HG02763 (cell line): ENCODE measurements at regions not wholly inside any gene's neighbourhood (a gene's known extent, or its start where the extent isn't known, plus 50 kb on each side); places are given as distances from the start of the nearest gene placed in this dataset.
"Not testable (repeated sequence)": the region's sequence is repeated elsewhere in the genome, so short reads cannot be mapped to it uniquely, and the experiment has no call there.

Experiments used
- ATAC-seq: cut with Tn5 transposase; IDR thresholded peaks from one replicate; pipeline ENCODE4 v1.9.1; 2021; ENCODE audit warnings: mild to moderate bottlenecking, moderate library complexity; ENCODE audit not compliant: unreplicated experiment

- ATAC-seq: no peak
Observed at GRCh38 chr13:76829572-76830327, 56.5 kb downstream of the KCTD12 start.

GRCh38 chr13:76828316-76828741 lies 57.9 kb downstream of the KCTD12 start:
- no peak for ATAC-seq

- no peak for ATAC-seq
Observed at GRCh38 chr13:76826527-76826926, 59.7 kb downstream of the KCTD12 start.

- ATAC-seq: no peak
Observed at GRCh38 chr13:76825430-76825829, 60.8 kb downstream of the KCTD12 start.

GRCh38 chr13:76823969-76824368 lies 62.2 kb downstream of the KCTD12 start:
- ATAC-seq: no peak

GRCh38 chr13:76822698-76823267 lies 63.4 kb downstream of the KCTD12 start:
- no peak for ATAC-seq

- ATAC-seq: not testable (repeated sequence)
Observed at GRCh38 chr13:76821222-76821621, 65.0 kb downstream of the KCTD12 start.

- ATAC-seq: no peak
Observed at GRCh38 chr13:76820759-76821158, 65.4 kb downstream of the KCTD12 start.

- peak; percentile 57 for ATAC-seq
Observed at GRCh38 chr13:76816394-76816793, 69.8 kb downstream of the KCTD12 start.

- no peak for ATAC-seq
Observed at GRCh38 chr13:76815344-76815743, 70.9 kb downstream of the KCTD12 start.

GRCh38 chr13:76813891-76814290 lies 72.3 kb downstream of the KCTD12 start:
- ATAC-seq: no peak

- ATAC-seq: no peak
Observed at GRCh38 chr13:76813000-76813691, 73.1 kb downstream of the KCTD12 start.

- ATAC-seq: no peak
Observed at GRCh38 chr13:76812206-76812897, 73.9 kb downstream of the KCTD12 start.

- ATAC-seq: no peak
Observed at GRCh38 chr13:76809389-76809788, 76.8 kb downstream of the KCTD12 start.

- ATAC-seq: no peak
Observed at GRCh38 chr13:76808927-76809326, 77.3 kb downstream of the KCTD12 start.

GRCh38 chr13:76804801-76805200 lies 81.4 kb downstream of the KCTD12 start:
- no peak for ATAC-seq

GRCh38 chr13:76803831-76804230 lies 82.4 kb downstream of the KCTD12 start:
- ATAC-seq: no peak

- no peak for ATAC-seq
Observed at GRCh38 chr13:76800943-76801342, 85.3 kb downstream of the KCTD12 start.

GRCh38 chr13:76799696-76800095 lies 86.5 kb downstream of the KCTD12 start:
- no peak for ATAC-seq

- no peak for ATAC-seq
Observed at GRCh38 chr13:76798037-76798436, 88.2 kb downstream of the KCTD12 start.

GRCh38 chr13:76797361-76797760 lies 88.8 kb downstream of the KCTD12 start:
- ATAC-seq: no peak
